H1 (cell line): ENCODE measurements at regions not wholly inside any gene's neighbourhood (a gene's known extent, or its start where the extent isn't known, plus 50 kb on each side); places are given as distances from the start of the nearest gene placed in this dataset.

Source experiments
- BRCA1 ChIP-seq: IDR thresholded peaks from 2 replicates; pipeline ENCODE4 v1.6.1; 2012; ENCODE audit warnings: low read depth, low read length, improper control_type of control experiment
- CHD1 ChIP-seq: IDR thresholded peaks from 2 replicates; pipeline ENCODE4 v1.6.1; 2012; ENCODE audit warnings: low read depth, low read length, improper control_type of control experiment
- CHD2 ChIP-seq: IDR thresholded peaks from 2 replicates; pipeline ENCODE4 v1.6.1; 2012; ENCODE audit warnings: low read length, improper control_type of control experiment
- CREB1 ChIP-seq: IDR thresholded peaks from 2 replicates; pipeline ENCODE4 v1.6.1; 2012; ENCODE audit warnings: inconsistent platforms
- CTCF ChIP-seq, 3 experiments: IDR thresholded peaks; 1 replicate in 2 of 3; 2 replicates in 1 of 3; pipeline versions ENCODE4 v1.5.1 to v1.6.1; 2011; ENCODE audit warnings: low read length in 3 of 3, mild to moderate bottlenecking in 3 of 3, inconsistent platforms in 2 of 3, low read depth in 1 of 3, moderate library complexity in 1 of 3; ENCODE audit not compliant: insufficient read depth in 1 of 3; ENCODE audit errors: control extremely low read depth in 1 of 3
- EGR1 ChIP-seq: IDR thresholded peaks from 2 replicates; pipeline ENCODE4 v1.6.1; 2011; ENCODE audit warnings: low read depth, low read length, borderline replicate concordance
- JUND ChIP-seq: IDR thresholded peaks from 2 replicates; pipeline ENCODE4 v1.6.1; 2011; ENCODE audit warnings: mild to moderate bottlenecking, improper control_type of control experiment, low read length
- MAX ChIP-seq: IDR thresholded peaks from 2 replicates; pipeline ENCODE4 v1.6.1; 2012; ENCODE audit warnings: inconsistent platforms
- POLR2A ChIP-seq, 2 experiments: IDR thresholded peaks; 1 replicate in 1 of 2; 2 replicates in 1 of 2; pipeline ENCODE4 v1.6.1; 2011; ENCODE audit warnings: low read depth in 2 of 2, low read length in 2 of 2, mild to moderate bottlenecking in 2 of 2; ENCODE audit errors: control extremely low read depth in 1 of 2
- POLR2AphosphoS5 ChIP-seq: IDR thresholded peaks from 2 replicates; pipeline ENCODE4 v1.6.1; 2011; ENCODE audit warnings: low read depth, low read length
- SP4 ChIP-seq: IDR thresholded peaks from 2 replicates; pipeline ENCODE4 v1.6.1; 2012; ENCODE audit warnings: low read length, inconsistent platforms
- SRF ChIP-seq: IDR thresholded peaks from 2 replicates; pipeline ENCODE4 v1.6.1; 2011; ENCODE audit warnings: mild to moderate bottlenecking, low read depth, low read length, moderate library complexity
- SUZ12 ChIP-seq: fragments of 200-600 bp; sonication (generic); IDR thresholded peaks from 2 replicates; pipeline ENCODE4 v1.6.1; 2012; ENCODE audit warnings: mild to moderate bottlenecking, inconsistent platforms, low read length, moderate library complexity, mixed read lengths

- TF ChIP-seq CHD2, result no peak
- TF ChIP-seq CREB1, result no peak
- TF ChIP-seq POLR2A (IDR thresholded peaks at IDR 0.05; ENCODE audit: control extremely low read depth in 1 of 2, low read depth in 2 of 2, low read length in 2 of 2), result no peak
- no peak for TF ChIP-seq CTCF (IDR thresholded peaks at IDR 0.05; ENCODE audit: control extremely low read depth in 1 of 3, insufficient read depth in 1 of 3, low read depth in 1 of 3, low read length in 3 of 3)
- TF ChIP-seq MAX, result no peak
- TF ChIP-seq SP4, result no peak
- TF ChIP-seq POLR2AphosphoS5, result no peak
- TF ChIP-seq EGR1, result no peak
- TF ChIP-seq SUZ12, result no peak
- no peak for TF ChIP-seq CHD1
- TF ChIP-seq SRF, result no peak
- TF ChIP-seq BRCA1, result no peak
- TF ChIP-seq JUND, result no peak
These were observed 69.2 kb upstream of the ARID2 start for GRCh38 chr12:45660330-45660729.
